GM19193 (cell line): ENCODE measurements at regions not wholly inside any gene's neighbourhood (a gene's known extent, or its start where the extent isn't known, plus 50 kb on each side); places are given as distances from the start of the nearest gene placed in this dataset.
A peak's percentile ranks its signal among the peaks of the same experiment; 100 is the strongest.

ENCODE experiments used
- POLR2A ChIP-seq: IDR thresholded peaks from 4 replicates; pipeline ENCODE4 v1.6.1; 2011; ENCODE audit not compliant: insufficient read depth, insufficient read length; ENCODE audit errors: extremely low read depth

GRCh38 chr10:30728127-30728526 is 98.6 kb upstream of the LYZL2 start:
- no peak for TF ChIP-seq POLR2A

DNA sequence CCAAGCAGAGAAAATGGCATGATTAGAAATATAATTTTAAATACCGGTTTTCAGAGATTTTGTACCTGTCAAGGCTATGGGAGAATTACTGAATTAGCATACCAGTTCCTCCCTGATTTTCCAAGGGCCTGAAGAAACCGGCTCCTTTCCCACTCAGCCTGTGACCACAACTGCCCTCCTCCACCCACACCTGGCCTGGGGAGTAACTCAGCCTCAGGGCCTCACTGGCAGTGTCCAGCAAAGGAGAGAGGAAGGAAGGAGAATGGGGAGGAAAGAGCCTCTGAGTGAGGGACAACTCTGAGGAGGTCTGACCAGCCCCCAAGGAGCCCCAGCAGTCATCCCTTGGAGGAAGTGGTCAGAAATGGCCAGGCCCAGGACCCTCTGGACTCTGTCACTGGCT is 98.0 kb upstream of the LYZL2 start:
- TF ChIP-seq POLR2A: no peak

GRCh38 chr10:30725661-30726060 is 96.1 kb upstream of the LYZL2 start:
- TF ChIP-seq POLR2A: no peak

DNA sequence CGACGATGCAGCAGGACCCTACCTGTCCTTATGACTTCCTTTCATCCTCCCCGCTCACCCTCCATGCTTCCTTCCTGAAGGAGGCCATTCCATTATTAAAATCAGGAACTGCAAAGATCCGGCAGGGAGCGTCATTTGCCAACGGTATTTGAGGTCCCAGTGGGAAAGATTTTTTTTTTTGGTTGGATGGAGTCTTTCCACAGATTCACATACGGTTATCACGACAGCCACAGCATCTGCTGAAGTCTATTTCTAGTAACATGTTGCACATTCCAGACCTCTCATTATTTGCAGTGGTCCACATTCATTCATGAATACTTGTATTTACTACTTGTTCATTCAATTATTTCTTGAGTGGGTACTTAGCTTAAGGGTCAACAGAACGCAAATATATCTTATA is 94.7 kb upstream of the LYZL2 start:
- TF ChIP-seq POLR2A: no peak

GRCh38 chr10:30722956-30723620 is 93.5 kb upstream of the LYZL2 start:
- no peak for TF ChIP-seq POLR2A

DNA sequence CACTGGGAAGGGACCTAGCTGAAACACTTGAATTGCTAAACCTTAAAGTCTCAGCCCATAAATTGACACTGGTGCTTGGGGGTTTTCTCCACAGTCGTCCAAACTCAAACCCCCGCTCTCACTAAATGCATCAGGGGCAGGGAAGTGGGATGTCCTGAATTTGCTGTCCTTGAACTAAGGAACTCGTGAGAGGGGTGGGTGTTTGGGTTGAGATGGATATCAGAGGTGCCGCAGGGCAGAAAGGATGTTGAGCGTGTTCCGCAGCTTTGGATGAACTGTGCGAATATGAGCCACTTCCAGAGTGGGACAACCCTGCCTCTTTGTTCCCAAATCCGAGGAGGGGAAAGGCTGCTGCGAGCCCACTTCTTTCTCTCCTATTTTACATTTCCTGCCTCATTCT is 90.3 kb upstream of the LYZL2 start:
- no peak for TF ChIP-seq POLR2A

- TF ChIP-seq POLR2A: no peak
Observed at GRCh38 chr10:30709700-30710358, 80.3 kb upstream of the LYZL2 start.

GRCh38 chr10:30709229-30709628 is 79.7 kb upstream of the LYZL2 start:
- no peak for TF ChIP-seq POLR2A

- TF ChIP-seq POLR2A: no peak
Observed at GRCh38 chr10:30708234-30708633, 78.7 kb upstream of the LYZL2 start.

DNA sequence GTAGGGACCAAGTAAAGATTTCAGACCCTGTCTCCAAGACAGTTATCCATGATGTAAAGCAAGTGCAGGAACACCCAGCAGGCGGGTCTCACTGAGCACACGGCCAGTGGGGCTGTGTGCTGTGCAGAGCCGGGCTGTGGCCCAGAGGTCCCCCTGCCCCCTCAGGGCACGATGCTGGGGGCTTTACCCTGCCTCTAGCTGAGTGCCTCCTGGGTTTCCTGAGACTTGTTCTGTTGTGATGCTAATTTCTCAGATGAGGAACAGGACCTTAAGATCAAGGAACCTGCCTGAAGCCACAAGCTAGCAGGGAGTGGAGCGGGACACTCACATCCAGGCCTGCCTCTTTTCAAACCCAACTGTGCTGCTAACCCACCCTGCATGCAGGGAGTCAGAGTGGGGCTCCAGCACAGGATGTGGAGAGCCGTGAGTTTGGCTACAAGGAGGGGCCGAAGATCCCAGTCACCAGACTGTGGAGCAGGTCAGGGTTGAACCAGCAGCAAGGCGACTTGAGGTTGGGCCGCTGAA is 76.1 kb upstream of the LYZL2 start:
- TF ChIP-seq POLR2A: no peak

DNA sequence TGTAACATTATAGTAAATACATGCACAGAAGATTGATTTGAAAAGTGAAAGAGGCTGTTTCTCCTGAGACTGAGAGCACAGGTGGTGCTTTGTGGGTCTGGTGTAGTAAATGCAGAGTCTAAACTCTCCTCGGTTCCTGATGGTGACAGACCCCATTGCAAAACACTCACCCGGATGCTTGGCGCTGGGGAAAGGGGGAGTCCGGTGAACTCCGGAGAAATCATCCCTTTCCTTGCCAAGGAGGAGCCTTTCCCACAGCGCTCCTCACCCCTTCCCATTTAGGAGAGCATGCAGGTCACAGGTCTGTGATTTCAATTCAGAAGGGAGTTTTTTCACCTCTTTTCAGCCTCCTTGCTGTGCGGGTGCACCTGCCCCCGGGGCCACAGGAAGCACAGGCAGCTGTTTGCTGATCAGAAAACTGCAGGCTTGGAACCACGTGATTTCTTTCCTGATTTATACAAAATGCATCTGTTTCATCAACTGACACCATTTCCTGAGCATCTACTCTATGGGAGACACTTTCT is 75.6 kb upstream of the LYZL2 start:
- TF ChIP-seq POLR2A: no peak

- TF ChIP-seq POLR2A: peak; percentile 35
Observed at GRCh38 chr10:30704026-30704600, 74.6 kb upstream of the LYZL2 start.

DNA sequence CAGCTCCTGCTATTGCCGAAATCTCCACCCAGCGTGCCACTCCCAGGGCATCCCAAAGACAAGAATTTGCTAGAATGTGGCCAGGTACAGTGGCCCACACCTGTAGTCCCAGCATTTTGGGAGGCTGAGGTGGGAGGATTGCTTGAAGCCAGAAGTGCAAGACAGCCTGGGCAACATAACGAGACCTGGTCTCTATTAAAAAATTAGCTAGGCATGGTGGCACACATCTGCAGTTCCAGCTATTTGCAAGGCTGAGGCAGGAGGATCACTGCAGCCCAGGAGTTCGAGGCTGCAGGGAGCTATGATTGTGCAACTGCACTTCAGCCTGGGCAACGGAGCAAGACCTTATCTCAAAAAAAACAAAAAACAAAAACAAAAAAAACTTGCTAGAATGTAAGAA is 73.3 kb upstream of the LYZL2 start:
- no peak for TF ChIP-seq POLR2A

DNA sequence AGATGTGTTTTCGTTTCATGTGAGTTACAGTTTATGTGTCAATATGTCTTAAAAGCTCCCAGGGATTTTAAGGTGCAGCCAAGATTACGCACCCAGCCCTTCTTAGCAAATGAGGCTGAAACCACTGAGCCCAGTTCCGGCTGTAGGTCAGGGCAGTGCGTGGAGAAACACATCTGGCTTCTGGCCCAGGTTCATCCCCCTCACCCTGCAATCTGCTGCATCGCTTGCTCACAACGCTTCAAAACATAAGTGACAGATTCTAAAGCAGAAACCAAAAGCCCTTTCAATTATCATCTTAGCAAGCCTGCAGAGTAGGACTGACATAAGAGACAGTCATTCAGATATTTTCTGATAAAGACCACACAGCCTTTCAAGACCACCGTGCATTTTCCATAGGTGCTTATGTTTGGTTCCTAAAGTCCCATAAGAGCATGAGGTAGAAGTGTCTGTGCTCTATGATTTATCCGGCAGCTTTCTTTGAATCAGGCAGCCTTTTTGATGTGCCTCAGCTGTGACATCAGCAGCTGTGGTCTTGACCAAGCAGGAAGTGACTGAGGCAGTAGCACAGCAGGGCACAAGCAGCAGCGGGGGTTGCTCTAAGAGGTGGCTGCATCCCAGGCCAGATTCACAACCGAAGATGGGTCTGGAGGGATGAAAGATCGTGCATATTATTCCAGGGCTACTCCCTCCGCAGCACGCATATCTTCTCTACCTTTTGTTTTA is 72.1 kb upstream of the LYZL2 start:
- peak; percentile 48 for TF ChIP-seq POLR2A

GRCh38 chr10:30697806-30698205 is 68.3 kb upstream of the LYZL2 start:
- no peak for TF ChIP-seq POLR2A
